GM19438 (cell line): ENCODE measurements at regions not wholly inside any gene's neighbourhood (a gene's known extent, or its start where the extent isn't known, plus 50 kb on each side); places are given as distances from the start of the nearest gene placed in this dataset.

ENCODE experiments used
- ATAC-seq: cut with Tn5 transposase; IDR thresholded peaks from one replicate; pipeline ENCODE4 v1.9.1; 2021; ENCODE audit warnings: low read depth; ENCODE audit not compliant: unreplicated experiment

GRCh38 chr6:105567140-105567539 lies 164.3 kb upstream of the PREP start:
- ATAC-seq = no peak

GRCh38 chr6:105566503-105566902 lies 163.6 kb upstream of the PREP start:
- no peak for ATAC-seq

- no peak for ATAC-seq
Observed at GRCh38 chr6:105564121-105564902, 161.4 kb upstream of the PREP start.

- ATAC-seq = no peak
Observed at GRCh38 chr6:105562027-105562426, 159.1 kb upstream of the PREP start.

DNA sequence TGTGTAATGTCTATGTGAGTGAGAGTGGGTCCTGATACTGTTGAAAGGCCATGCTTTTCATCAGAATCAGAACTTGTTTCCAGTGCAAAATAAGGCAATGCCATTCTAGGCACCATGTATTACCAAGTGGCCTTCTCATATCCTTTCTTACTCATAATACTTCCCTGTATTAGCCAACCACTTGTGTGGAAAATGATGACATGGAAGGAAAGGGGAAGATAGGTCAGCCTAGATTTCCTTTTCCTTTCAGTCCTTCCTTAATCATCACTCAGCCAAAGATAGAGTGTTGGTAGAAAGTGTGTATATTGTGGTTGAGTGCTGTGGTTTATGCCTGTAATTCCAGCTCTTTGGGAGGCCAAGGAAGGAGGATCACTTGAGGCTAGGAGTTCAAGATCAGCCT lies 158.6 kb upstream of the PREP start:
- no peak for ATAC-seq

DNA sequence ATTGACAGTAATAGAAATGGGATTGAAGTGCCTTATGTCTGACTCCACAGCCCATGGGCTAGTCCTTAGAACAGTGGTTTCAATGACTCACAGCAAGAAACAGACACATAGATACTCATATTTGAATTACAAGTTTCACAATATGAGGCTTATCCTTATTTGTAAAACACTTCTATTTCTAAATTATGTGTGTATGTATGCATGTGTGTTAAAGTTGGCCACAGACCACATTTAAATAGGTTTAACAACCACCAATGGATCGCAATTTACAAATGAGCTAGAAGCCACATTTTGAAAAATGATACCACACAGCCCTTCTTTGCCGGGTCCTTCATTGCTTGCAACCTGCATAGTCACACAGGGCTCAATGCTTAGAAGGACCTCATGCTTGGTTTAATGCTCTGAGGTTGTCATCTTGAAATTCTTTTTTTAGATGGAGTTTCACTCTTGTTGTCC lies 157.8 kb upstream of the PREP start:
- ATAC-seq = peak; percentile 86

DNA sequence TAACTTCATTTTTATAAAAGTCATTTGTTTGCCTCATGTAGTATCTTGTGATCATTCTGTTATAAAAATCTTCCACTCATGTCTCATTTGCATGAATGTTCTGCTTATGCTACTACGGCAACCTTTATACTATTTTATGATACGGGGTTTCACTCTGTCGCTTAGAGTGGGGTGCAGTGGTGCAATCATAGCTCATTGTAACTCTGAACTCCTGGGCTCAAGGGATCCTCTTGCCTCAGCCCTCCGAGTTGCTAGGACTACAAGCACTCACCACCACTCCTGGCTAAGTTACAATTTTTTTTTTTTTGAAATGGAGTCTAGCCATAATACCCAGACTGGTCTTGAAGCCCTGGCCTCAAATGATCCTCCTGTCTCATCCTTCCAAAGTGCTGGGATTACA lies 154.4 kb upstream of the PREP start:
- ATAC-seq = no peak

DNA sequence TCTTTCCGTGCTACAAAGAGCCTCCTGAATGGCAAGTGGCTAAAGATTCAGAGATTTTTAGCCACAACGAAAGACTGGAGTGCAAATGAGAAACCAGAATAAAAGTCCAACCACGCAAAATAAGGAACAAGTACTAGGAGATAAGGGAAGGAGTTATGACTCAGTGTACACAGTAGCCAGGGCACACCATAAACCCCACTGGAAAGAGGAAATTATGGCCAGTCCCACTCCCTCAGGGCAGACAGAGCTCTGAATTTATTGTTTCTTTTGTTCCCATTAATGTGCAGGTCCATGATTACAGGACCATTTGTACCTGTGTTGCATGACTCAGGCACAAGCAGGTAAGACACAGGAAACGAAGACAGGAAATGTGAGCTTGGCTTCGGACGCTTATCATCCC lies 150.3 kb upstream of the PREP start:
- no peak for ATAC-seq

GRCh38 chr6:105550955-105551620 lies 148.2 kb upstream of the PREP start:
- ATAC-seq = no peak

DNA sequence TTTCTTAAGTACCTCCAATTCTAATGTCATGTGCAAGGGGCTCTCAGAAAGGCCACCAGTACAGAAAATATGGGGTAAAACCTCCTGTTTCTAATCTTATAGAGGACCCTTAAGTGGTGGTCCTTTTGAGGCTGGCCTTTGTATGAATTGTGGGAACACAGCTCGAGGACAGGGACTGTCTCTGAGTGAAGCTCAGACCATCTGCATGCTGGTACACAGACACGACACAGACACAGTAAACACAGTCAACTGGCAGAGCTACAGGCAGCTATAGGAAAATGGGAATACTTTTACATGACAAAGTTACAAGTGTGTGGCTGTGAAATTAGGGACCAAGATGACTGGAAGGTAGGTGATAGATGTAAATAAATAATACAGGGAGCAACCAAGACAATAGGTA lies 143.9 kb upstream of the PREP start:
- no peak for ATAC-seq

DNA sequence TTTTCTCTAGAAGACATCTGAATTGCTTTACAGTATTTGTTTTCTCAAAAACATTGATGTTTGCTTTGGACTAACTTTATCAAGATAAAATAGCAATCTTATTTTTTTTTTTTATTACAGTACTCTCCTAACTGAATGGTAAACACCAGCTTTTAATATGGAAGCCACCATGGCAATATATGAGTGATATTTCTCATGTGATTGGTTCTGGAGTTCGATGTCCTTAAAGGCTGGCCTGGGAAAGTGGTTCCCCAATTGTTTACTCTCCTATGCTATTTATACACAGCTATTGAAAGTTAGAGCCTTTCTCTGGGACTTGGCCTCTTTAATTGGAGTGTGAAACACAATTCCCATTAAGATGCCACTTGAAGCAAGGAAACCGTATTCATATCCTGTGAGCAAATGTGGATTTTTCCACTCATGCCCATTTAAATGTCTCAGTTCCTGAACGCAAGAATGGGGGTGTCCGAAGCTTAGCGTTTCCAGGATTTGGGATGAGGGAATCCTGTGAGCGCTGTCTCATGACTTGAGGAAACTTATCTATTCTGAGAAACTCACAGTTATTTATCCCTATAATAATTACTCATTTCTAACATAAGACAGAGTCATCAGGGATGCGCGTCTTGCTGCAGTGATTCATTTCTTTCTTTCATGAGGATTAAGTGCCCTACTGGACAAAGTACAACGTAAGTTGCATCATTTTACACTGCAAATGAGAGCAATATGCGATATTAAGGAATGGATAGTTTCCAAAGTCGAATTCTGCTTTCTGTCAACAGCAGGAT lies 143.3 kb upstream of the PREP start:
- ATAC-seq = no peak

DNA sequence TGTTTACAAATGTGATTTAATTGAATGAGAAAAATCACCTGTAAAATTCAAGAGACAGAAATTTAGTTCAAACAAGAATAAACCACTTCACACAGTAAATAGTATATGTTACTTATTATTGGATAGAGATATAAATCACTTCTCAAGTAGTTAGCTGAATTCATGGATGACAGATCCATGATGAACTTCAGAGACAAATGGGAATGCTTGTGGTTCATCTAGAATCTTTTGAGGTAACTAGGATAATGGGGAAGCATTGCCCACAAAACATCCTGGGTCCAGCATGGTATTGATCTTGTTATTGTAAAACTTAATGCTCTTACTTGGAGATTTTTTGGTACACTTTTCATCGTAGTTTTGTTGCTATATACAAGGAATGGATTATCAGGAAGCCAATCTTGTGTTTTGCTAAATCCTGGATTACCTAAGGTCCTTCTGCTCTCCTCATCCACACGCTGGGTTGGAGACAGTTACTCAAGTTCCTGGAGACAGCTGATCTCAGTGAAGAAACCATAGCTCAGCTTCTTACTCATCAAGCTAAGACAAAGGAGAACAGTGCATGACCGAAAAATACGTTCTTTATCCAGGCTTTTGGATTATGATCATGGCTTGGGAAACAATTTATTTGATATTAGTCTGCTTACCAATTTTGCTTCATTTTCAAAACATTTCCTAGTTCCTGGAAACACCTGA lies 142.5 kb upstream of the PREP start:
- ATAC-seq = no peak

- ATAC-seq = no peak
Observed at GRCh38 chr6:105539911-105540310, 137.0 kb upstream of the PREP start.

- ATAC-seq = no peak
Observed at GRCh38 chr6:105537981-105538578, 135.2 kb upstream of the PREP start.

DNA sequence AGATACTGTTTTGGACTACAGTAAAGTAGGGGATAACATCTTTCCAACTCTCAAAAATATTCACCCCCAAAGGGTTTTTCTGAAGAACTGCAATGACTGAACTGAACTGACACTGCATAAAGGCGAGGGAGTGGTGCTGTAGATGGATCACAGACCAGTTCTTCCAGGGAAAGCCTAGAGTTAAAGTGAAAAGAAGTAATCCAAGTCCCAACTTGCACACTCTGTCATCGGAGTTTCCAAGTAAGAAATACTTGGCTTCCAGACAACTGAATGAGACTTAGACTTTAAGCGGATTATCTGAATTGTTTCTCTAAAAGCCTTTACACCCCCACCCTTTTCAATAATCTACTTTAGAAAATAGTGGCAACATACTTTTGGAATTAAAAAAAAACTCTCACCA lies 134.1 kb upstream of the PREP start:
- ATAC-seq = no peak

- ATAC-seq = no peak
Observed at GRCh38 chr6:105533301-105533700, 130.4 kb upstream of the PREP start.

DNA sequence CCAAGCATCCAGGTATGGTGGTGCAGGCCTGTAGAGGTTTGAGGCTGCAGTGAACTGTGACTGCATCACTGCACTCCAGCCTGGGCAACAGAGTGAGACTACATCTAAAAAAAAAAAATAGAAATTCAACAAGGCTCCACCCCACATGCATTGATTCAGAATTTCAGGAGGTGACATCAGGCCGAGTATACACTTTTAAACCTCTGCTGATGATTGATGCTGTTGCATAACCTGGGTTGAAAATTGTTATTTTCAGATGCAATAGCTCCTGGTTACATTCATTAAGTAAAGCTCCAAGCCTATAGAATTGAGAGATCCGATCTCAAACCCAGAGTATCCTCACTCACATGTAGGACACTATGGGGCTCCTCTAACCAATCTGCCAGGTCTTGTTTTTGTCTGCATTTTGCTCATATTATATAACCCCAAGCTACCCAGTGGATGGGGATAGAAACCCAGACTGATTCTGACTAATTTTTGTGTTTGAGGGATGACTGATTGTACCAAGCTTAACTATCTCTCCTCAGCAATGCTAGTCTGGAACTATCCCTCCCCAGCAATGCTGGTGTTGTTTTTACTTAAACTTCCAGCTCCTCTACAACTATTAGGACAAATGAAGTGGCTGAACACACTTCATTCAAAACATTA lies 123.5 kb upstream of the PREP start:
- no peak for ATAC-seq

DNA sequence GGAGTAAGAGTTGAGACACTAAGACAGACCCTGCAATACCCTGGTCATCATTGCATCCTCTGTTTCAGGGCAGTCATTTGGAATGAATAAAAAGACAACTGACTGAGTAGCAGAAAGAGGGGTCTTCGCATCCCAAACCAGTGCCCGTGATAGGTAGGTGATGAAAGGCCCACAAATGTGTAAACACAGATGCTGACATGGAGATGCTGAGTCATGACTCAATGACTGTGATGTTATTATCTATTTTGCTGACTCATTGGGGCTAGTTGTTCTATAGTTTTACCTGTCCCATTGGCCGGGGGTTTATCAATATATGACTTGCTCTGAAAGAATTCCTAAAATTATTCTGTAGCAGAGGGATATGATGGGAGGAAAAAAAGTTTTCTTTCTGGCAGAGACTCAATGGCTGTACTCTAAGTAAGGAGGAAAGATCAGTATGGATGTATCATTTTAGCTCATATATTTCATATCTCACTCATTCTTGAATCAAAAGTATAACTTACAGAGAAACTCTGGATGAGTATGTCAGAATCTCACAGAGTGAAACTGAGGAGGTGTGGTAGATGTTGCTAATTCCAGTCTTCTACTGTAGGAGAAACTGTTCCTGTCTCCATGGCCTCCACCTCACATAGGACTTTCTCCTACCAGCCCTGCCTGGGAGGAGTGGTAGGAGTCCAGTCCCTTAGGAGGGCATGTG lies 119.9 kb upstream of the PREP start:
- no peak for ATAC-seq

DNA sequence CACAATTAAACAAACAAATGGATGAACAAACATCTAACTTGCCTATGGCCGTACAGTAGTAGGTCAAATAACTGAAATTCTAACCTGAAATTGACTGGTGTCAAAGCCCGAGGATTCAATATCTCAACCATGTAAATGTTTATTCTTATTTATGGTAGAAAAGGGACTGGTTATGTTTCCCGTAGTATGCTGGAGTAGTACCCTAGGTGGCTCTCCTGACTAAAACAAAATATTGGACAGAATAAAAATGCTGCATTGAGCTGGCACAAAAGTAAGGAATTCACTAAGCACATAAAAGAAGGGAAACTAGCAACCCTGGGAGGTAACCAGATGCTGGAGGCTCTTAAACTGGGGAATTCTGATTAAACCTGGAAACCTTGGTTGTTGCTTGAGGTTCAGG lies 117.1 kb upstream of the PREP start:
- no peak for ATAC-seq
